GM21737 (cell line): ENCODE measurements at regions not wholly inside any gene's neighbourhood (a gene's known extent, or its start where the extent isn't known, plus 50 kb on each side); places are given as distances from the start of the nearest gene placed in this dataset.

Experiments used
- ATAC-seq: cut with Tn5 transposase; IDR thresholded peaks from one replicate; pipeline ENCODE4 v1.9.1; 2021; ENCODE audit warnings: mild to moderate bottlenecking, moderate library complexity; ENCODE audit not compliant: unreplicated experiment

DNA sequence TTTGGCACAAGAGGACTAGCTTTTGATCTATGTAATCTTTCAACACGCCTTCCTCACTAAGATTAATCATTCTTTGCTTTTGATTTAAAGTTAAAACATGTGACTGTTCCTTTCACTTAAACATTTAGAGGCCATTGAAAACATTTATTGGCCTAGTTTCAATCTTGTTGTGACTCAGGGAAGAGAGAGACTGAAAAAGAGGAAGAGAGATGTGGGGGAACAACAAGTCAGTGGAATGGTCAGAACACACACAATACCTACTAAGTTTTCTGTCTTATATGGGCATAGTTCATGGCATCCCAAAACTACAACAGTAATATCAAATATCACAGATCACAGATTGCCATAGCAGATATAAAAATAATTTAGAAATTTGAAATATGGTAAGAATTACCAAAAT is 812.9 kb upstream of the AGA start:
- no peak for ATAC-seq

GRCh38 chr4:178258603-178259002 is 816.4 kb upstream of the AGA start:
- ATAC-seq = no peak

- ATAC-seq = no peak
Measured at GRCh38 chr4:178259566-178259965, 817.3 kb upstream of the AGA start.

DNA sequence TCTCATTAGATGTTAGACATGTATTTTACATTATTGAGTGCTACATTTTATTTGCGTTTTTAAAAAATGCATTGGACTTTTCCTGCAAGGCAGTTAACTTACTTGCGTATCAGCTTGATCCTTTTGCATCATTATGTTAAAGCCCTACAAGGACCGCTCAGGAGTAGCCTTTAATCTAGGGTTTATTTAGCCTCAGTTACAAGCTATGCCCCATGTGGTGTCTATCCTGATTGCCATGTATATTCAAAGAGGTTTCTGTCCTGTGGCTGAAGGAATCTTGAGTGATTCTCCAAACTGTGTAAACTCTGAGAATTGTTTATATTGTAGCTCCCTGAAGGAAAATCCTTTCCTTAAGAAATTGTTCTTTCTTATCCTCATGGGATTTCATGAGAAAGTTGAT is 821.8 kb upstream of the AGA start:
- ATAC-seq = no peak

GRCh38 chr4:178271386-178271785 is 829.1 kb upstream of the AGA start:
- ATAC-seq = no peak

- ATAC-seq = no peak
Measured at GRCh38 chr4:178273168-178273567, 830.9 kb upstream of the AGA start.

DNA sequence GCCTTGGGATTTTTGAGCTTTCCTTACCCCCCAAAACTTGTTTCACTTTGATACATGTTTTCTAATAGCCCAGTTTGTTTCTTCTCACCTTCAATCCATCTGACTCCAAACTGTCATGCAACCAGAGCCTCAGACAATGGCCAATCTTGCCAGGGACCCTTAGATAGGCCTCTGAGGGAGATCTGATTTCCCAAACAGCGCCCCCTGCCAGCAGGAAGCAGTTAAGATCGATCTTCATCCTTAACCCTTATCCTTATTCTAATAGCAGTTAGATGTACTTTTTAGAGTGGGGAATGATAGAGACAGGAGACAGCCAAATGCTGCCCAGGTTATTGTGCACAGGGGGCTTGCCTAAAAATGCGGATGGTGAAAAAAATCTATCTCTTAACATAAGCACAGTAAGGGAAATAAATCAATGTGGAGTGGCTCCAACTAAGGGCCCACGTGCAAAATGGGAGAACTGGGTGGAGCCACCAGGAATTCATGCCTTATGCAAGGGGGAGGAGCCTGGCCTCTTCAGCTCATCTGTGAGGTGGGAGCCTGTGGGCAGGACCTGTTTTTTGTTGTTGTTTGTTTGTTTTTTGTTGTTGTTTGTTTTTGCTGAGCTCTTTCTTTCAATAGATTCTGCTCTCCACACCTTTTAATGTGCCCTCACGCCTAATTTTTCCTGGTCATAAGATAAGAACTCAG is 833.6 kb upstream of the AGA start:
- ATAC-seq = no peak

DNA sequence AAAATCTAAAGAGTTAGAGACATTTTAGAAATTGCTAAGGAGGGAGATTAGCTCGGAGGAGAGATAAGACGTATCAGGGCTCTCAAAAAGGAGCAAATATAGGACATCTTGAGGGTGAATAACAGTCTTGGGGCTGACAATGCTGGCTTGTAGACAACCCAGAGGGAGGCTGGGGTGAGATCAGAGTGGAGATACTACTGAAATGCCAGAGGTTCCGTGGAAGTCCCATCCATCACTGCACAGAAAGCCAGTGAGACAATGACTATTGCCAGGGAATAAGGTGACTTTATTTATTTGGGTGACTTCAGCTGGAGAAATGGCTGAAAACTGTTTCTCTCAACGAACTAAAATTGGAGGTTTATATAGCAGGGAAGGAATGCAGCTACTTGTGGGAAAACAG is 838.1 kb upstream of the AGA start:
- ATAC-seq = no peak

DNA sequence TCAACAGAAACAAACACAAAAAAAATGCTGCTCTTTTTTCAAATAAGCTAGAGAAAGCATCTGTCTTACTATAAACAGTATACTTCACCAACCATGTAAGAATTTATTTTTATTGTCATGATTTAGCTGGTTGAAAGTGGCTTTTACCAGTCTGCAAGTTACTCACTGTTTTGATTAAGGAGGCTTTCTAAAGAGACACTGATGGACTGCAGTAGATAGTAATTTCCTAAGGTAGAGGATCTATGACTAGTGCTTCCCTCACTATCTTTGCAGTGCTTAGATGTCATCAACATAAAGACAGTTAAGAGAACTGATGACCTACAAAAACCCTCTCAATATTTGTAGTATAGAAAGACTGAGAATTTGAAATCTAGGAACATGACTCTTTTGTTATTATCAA is 846.2 kb upstream of the AGA start:
- ATAC-seq = no peak

DNA sequence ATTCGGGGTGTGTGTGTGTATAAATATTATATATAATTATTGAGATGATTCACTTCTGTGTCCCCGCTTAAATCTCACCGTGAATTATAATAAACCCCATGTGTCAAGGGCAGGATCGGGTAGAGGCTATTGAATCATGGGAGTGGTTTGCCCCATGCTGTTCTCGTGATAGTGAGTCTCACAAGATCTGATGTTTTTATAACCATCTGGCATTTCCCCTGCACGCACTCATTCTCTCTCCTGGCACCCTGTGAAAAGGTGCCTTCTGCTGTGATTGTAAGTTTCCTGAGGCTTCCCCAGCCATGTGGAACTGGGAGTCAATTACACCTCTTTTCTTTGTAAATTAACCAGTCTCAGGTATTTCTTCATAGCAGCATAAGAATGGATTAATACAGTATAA is 851.4 kb upstream of the AGA start:
- no peak for ATAC-seq

- ATAC-seq = no peak
Measured at GRCh38 chr4:178296669-178297068, 854.4 kb upstream of the AGA start.

- ATAC-seq = no peak
Measured at GRCh38 chr4:178306565-178306964, 864.3 kb upstream of the AGA start.

GRCh38 chr4:178309890-178310289 is 867.7 kb upstream of the AGA start:
- no peak for ATAC-seq

GRCh38 chr4:178311997-178312396 is 869.8 kb upstream of the AGA start:
- no peak for ATAC-seq

DNA sequence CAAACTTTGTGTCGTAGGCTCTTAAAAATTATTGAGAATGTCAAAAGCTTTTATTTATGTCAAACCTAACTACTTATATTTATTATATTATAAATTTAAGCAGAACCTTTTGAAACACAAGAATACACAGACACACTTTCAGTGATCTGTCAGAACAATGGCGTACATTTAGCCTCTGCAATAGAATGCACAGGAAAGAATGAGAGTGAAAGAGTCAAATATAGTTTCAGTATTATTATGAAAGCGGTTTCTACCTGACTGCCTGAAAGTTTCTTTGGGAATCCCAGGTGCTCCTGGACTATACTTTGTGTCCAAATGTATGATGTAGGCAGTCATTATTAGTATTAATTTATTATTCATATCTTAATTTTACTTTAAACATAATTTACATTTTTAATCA is 872.0 kb upstream of the AGA start:
- ATAC-seq = no peak

GRCh38 chr4:178316211-178316610 is 874.0 kb upstream of the AGA start:
- no peak for ATAC-seq

DNA sequence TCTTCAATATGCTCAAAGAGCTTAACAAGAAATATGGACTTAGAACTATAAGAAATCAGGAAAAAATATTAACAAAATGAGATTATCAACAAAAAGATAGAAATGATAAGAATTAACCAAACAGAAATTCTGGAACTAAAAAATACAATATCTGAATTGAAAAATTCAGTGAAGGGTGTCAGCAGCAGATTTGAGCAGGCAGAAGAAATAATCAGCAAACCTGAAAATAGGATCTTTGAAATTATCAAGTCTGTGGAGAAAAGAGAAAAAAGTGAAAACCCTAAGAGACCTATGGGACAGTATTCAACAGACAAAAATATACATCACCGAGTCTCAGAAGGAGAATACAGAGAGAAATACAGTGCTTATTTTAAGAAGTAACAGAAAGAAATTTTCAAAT is 877.8 kb upstream of the AGA start:
- no peak for ATAC-seq

DNA sequence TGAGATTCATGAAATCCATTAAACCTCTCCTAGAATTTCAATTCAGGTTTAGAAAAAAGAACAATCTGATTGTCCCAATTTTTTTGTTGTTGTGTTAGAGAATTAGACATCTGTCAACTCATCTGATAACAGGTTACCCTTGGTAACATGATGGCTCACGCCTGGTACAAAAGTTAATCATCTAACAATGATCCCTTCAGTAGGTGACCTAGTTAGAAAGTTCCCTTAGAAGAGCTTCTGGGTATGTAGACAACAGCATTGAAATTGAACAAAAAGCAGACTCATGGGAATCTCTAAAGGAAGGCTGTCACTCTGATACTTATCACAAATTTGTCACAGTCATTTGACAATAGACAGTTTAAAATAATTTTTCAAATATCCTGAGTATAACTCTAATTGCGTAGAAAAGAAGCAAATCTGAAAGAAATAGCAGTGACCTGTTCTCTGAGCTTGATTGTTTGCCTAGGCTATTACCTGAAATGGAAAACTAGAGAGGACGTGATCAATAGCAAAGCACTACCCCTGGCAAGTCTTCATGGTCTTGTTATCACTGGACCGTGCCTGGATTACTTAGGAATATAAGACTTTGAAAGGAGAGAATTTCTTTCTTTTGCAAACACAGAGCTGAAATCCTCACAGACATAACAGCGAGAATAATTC is 880.4 kb upstream of the AGA start:
- no peak for ATAC-seq

- ATAC-seq = no peak
Measured at GRCh38 chr4:178329226-178329872, 887.1 kb upstream of the AGA start.

GRCh38 chr4:178333355-178333754 is 891.1 kb upstream of the AGA start:
- ATAC-seq = no peak

DNA sequence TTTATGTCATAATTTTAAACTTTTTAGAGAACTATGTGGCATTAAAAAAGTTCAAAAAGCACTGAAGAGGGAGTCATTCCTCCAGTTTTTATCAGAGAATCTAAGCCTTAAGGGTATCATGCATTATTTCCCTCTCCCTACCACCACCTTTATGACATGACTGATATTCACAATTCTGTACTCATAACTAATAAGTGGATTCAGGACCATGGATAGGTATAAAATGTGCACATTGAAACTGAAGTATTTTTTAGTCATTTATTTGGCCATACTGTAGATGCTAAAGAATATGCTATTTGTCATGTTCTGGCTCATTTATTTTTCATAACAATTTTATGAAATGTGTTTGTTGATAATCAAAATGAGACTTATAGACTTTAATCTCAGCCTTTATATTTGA is 897.5 kb upstream of the AGA start:
- ATAC-seq = no peak

- ATAC-seq = no peak
Measured at GRCh38 chr4:178340468-178340867, 898.2 kb upstream of the AGA start.
